PFSK-1 (cell line): ENCODE measurements at regions not wholly inside any gene's neighbourhood (a gene's known extent, or its start where the extent isn't known, plus 50 kb on each side); places are given as distances from the start of the nearest gene placed in this dataset.

Experiments used
- FOXP2 ChIP-seq: optimal IDR thresholded peaks from 2 replicates; pipeline ENCODE3; 2011; ENCODE audit warnings: borderline replicate concordance, control low read depth, inconsistent platforms; ENCODE audit not compliant: insufficient read depth; ENCODE audit errors: extremely low read length, extremely low read depth
- POLR2AphosphoS5 ChIP-seq: IDR thresholded peaks from 2 replicates; pipeline ENCODE4 v1.6.1; 2012; ENCODE audit warnings: low read depth, mild to moderate bottlenecking, control low read depth, low read length, moderate library complexity
- REST ChIP-seq, 2 experiments: IDR thresholded peaks; 2 replicates each; pipeline versions ENCODE4 v1.6.1 to v1.8.0; 2011 to 2012; ENCODE audit warnings: low read depth in 2 of 2, low read length in 2 of 2, control low read depth in 1 of 2, inconsistent platforms in 1 of 2, mild to moderate bottlenecking in 1 of 2, moderate library complexity in 1 of 2; ENCODE audit not compliant: insufficient read depth in 1 of 2
- SIN3A ChIP-seq: IDR thresholded peaks from 2 replicates; pipeline ENCODE4 v1.6.1; 2012; ENCODE audit warnings: mild to moderate bottlenecking, low read length, moderate library complexity, borderline replicate concordance; ENCODE audit not compliant: insufficient read depth
- TAF1 ChIP-seq: IDR thresholded peaks from 2 replicates; pipeline ENCODE4 v1.6.1; 2012; ENCODE audit warnings: low read length, control low read depth, borderline replicate concordance; ENCODE audit not compliant: insufficient read depth

GRCh38 chr1:4176841-4177240, 276.8 kb upstream of the C1orf174 start:
- no peak for TF ChIP-seq POLR2AphosphoS5
- TF ChIP-seq SIN3A, result no peak
- no peak for TF ChIP-seq FOXP2
- no peak for TF ChIP-seq REST (IDR thresholded peaks at IDR 0.05; ENCODE audit: insufficient read depth in 1 of 2, low read depth in 2 of 2, low read length in 2 of 2)
- TF ChIP-seq TAF1, result no peak
